NCI-H460 (cell line): ENCODE measurements at regions not wholly inside any gene's neighbourhood (a gene's known extent, or its start where the extent isn't known, plus 50 kb on each side); places are given as distances from the start of the nearest gene placed in this dataset.

Experiments used
- DNase-seq: peaks from one replicate; pipeline ENCODE4 v3.0.0-alpha.2; 2016; ENCODE audit warnings: low read depth; ENCODE audit errors: extremely low read depth

DNA sequence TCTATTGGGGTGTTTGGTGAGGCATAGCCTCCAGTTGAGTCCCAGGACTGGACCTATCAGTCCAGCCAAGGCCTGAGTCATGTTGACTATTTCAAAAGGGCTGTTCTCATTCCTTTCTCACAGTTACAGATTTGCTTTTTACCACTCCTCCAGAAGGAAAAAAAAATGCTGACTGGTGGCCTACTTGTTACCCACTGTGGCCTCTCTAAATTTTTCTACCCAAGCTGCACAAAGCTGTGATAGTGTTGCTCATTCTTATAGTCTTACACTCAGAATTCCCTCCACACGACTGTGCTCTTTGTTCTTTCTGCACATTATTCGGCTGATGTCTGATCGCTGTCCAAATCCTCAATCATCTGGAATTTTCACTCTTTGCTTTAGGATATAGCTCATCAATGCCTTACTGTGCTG is 1142.2 kb downstream of the IGSF11 start:
- no peak for DNase-seq

DNA sequence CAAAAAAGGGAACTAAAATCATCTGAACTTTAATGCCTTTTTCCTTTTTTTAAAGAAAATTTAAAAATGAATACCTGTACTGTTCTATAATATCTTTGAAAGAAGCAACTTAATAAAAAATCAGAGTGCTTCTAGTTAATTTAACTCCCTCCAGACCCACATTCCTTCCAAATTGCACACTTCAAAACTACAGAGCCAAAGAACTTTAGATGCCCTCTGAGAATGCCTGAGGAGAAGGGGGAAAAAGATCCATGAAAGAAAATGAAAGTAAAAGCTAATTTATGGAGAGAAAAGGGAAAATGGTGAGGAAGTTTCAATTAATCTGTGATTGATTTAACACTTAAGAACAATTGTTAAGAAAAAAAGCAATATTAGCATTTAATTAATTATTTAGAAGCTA is 1141.6 kb downstream of the IGSF11 start:
- DNase-seq = no peak

DNA sequence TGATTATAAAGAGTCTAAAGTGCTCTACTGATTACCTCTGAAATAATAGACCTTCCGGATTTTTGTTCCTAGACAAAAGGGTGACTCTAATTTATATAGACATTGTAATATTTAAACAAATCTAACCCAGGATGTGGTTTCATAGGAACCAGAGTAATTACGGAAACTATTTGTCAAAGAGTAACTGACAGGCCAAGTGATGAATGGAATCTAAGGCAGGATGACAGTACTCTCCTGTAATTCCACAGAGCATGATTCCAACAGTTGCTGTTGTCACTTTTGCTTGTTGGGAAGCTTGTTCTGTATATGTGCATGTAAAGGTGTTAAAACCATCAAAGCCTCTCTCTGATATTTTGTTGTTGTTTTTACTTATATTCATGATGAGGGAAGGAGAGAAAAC is 1141.0 kb downstream of the IGSF11 start:
- no peak for DNase-seq

DNA sequence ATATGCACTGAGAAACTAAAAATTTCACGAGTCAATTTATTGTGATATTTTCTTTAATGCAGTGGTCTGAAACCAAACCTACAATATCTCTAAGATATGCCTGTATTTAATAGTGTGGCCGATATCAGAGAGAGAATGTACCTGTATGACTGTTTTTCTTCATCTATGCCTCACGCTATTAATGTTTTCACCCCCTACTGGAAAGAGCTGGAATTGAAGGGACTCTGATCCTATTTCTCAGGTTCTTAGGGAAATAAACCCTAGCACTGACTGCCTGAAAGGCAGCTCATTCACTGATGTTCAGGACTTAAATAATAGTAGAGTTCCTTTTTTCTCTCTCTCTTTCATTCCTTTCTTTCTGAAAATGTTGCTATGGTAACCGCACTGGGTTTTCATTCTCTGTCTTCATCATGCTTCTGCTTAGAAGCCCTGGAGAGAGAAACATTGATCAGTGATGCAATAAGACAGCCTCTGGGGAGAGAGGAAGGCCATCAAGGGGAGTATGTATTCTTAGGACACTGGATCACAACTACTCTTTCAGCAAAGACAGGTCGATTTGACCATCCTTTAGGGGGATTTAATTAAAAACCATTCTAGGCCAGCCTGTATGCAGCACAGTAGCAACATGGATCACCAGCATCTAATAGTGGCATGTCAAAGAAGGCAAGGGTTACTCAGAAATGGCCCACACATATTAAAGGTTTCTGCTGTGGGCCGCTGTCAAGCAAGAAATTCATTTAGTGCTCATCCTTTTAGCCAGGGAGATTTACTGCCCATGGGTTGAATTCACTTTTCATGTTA is 1135.7 kb downstream of the IGSF11 start:
- DNase-seq = no peak

DNA sequence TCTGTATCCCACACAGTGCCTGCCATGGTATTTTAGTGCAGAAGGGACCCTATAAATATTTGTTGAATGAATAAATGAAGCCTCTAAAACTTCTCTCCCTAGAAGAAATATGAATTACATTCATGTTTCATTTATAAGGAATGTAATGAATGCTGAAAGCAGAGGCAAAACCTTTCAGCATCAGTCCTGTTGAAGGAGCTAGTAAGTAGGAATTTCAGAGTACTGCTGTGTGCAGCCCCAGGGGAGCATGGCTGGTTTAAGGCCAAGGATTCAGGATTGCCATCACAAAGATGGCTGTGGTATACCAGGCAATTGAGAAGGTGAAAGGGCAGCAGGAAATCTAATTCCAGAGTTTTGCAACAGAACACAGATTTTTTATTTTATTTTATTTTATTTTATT is 1131.4 kb downstream of the IGSF11 start:
- DNase-seq = no peak

DNA sequence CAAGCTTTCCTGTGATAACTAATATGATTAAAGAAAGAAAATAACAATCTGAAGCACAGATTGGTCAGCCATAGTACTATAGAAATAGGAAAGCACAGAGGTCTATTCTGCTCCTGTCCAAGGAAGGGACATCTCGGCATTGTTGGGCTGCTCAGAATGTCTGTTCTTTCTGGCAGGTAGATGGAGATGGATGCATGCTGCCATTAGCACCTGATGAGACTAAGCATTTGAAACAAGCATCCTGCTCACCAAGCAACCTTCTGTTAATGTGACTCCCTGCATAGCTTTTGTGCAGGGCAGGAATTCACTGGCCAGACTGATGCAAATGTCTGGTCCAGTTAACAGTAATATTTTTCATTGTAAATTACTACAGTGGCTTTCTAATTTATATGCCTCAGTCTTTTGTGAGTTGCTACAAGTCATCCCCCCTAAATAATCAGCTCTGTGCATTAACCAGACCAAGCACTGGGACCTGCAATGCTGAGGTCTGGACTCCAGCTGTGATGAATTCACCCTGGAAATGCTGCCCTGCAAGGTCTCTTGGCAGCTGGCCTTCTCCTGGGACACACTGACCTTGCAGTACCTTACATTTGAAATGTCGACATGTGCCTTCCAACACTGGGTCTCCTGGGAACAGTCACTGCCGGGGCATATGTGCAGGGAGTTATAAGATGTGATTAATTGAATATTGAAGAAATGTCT is 1123.7 kb downstream of the IGSF11 start:
- DNase-seq = no peak

DNA sequence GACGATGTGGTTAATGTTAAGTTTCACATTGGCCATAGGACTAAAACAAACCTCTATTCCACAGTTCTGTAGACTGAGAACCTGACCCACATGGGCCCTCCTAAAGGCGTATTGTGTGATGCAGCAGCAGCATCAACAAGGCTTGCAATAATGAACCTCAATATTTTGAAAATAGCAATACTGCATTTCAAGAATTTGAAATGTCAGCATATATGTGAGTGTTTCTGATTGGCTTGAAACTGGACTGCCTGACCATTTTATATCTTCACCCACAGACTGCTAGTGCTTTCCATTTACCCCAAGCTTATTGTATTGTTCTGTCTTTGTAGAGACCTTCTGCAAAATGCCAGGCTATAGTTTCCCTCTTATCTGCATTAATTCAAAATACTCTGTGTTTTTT is 1122.3 kb downstream of the IGSF11 start:
- no peak for DNase-seq

DNA sequence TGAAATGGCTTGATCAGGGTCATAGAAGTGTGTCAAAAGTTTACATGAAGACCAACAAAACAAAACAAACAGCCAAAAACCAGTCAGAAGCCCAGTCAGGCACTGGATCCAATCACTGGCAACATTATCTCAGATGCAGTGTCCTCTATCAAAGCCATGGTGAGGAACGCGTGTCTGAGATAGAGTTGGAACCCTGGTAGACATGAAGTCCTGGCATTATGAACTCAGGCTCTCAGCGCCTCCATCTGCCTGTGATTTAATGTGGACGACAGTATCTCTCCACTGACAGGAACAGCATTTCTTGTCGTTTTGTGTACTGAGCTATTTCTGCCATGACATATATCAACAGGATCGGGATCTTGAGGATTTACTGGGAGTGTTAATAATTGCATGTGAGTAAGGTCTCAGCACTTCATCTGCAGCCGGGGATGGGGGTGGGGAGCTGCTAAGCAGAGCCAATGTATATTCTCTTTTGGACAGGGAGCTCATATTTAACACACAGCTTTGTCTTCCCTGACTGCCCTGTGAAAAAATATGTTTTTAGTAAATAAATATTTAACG is 1120.0 kb downstream of the IGSF11 start:
- no peak for DNase-seq

DNA sequence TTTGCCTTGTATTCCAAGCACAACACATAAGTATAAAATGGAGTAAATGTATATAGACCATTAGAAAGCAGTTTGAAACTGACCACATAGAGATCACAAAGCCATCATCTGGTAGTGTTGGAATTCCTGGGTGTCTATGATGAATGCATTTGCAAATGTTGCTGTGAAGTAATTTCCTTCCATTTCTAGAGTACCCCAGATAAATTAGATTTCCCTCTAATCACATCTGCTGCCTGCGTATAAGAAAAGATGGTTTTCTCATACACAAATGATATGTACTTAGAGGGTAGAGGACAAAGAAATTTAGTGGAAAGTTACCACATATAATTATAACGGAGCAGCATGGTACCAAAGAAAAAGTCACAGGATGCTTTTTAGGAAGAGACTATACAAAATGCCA is 1117.8 kb downstream of the IGSF11 start:
- no peak for DNase-seq

DNA sequence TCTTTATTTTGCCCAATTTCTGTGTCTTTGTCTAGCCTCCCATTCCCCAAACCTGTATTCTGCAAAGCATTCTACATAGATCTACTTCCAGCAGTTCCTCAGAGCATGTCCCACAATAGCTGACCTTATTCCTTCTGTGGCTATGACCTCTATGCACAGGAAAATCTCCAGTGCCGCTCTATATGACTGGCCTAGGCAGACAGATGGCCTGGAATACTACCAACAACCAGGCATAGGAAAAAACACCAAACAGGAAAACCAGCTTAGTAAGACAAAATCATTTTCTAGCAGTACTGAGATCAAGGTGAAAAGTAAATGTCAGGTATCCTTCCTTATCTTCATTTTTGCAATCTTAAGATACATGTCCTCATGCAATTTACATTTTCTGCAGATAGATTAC is 1115.0 kb downstream of the IGSF11 start:
- no peak for DNase-seq

DNA sequence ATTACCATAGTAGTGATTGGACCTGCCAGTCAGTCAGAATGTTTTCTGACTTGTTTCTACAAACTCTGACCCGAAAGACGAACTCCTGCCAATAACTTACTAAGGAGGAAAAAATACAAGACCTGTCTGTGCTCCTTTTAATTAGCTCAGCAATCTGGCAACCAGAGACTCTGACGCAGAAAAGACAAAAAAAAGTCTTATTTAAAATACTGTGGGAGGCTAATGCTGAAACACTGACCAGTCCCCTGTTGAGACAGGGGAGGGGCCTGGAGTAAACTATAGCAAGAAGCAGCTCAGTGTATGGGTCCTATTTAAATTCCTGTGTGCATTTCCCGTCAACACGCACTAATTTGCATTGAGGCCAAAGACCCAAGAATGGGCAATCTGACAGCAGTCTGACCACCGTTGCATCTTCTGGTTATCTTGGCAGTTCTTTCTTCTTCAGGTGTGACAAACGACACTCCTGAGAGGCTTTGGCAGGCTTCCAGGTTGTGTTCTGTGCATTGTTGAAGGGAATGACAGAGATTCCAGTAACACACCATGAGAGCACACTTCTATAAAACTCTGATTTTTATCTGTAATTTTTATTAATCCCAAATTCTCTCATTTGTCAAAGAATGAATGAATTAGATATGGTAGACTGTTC is 1114.3 kb downstream of the IGSF11 start:
- no peak for DNase-seq

DNA sequence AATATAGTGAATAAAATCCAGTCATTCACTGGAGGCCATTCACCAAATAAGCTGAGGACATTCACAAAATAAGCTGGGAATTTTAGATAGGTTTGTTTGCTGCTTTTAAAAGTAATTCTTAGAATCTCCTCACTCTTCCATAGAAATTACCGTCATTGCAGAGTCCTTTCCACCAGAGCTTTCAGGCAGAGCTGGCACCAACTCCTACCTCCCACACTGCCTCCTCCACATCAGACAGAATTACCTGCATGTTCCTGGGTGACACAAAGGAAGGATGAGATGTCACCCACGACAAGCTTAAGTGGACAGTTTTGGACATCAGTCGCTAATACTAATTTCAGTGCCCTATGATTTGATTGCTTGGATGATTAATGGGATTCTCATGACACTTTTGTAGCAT is 1113.2 kb downstream of the IGSF11 start:
- DNase-seq = no peak

DNA sequence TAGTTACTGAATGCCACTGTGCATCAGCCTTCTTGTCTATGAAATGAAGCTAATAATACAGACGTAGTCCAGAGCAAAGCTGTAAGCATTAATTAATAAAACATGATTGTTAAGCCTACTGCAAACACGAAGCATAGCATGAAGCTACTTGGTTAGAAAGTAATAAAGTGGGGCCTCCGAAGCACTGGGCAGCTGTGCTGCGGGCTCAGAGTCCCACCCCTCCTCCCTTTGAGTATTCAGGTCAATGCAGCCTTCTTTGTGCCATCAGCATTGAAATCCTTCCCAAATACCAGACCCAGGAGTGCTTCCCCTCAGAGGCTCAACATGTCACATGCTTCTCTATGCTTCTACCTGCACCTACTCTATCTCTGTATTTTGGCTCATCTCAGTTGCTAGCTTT is 1112.6 kb downstream of the IGSF11 start:
- no peak for DNase-seq

DNA sequence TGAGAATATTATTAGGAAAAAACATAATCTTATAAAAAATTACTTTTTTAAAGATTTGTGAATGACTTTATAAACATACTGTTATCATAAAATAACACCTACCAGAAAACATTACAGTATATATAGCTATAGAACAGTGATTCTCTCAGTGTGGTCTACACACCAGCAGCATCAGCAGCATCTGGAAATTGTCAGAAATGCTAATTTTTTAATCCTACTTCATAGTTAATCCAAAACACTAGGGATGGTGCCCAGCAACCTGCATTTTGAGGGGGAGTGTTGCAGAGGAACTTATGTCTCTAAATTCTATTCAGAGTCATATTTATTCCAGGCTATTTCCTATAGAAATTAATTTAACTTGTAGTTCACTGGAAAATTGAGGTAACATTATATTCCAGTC is 1107.8 kb downstream of the IGSF11 start:
- DNase-seq = no peak

DNA sequence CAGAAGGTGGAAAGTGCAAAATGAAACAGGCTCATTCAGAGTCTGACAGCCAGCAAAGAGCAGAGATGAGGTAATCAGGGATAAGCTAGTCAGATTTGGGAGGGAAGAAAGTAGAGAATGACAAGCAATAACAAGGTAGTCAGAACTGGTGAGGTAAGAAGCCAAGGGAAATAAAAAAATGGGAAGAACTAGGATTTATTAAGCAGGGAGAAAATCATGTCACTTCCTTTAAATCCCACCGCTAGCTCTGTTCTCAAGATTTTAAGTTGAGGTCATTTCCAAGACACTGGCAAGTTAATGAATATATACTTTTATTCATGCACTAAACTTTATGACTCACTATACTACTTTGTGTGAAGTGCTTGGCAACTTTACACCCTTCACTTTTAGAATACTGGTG is 1106.8 kb downstream of the IGSF11 start:
- no peak for DNase-seq

DNA sequence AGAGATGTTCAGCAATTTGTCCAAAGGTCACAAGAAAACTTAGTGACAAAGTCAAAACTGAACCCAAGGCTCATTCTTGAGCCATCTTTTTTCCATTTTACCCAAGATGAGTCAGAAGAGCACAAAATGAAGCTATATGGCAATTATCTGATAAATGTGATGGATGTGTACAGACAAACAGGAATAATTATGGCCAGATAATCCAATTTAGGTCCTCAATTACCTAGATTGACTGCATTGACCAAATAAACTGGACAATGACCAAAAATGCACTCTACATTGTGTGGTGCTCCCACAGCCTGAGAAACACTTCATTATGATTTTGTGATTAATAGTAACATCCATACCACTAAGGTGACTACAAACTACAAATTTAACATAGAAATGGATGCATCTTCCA is 1105.8 kb downstream of the IGSF11 start:
- no peak for DNase-seq

DNA sequence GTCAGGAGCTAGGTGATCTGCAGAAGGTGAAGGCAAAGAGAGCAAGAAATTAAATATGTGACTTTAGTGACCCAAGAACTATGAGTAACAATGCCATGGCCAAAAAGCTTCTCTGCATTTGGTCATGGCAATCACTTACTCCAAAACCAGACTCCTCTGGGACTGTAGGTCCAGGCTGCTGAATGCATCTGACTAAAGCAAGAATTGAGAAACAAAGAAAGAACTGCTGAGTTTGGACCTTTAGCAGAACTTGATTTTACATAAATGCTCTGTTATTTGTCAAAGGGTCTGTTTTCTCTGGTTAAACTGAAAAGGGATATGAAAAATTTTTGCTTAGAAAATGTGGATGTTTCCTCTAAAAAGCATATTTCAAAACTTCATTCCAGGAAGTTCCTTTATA is 1102.2 kb downstream of the IGSF11 start:
- no peak for DNase-seq

DNA sequence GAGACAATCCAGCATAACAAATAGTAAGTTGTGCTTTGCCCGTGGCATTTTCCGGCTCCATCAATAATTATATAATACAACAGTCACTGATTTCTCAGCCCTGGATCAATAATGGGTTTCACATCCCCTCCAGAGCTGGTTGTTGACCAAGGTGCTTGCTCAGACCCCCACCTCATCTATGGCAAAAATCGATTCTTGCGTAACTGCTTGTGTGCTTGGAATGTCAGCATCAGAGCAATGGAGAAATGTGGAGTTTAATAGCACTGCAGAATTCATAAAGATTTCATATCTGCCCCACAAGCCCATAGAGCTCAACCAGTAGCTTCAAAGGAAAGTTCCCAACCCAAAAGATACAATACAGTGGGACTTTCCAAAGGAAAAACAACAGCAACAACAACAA is 1098.5 kb downstream of the IGSF11 start:
- no peak for DNase-seq

DNA sequence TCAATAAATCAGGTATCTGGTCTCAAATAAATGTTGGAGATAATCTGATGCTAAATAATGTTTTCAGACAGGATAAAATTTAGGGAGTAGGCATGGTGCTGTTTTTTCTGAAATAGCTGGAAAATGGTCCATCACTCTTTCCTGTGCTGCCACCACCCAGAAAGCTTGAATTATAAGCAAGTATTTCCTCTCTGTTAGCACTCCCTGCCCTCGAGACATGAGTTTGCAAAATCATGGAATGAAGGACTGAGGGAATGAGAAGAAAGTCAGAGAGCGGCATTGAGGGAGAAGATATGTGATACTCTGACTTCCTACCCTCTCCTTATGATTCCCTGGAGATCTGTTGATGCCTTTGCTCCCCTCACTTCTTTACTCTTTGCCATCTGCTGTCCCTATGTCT is 1095.7 kb downstream of the IGSF11 start:
- DNase-seq = no peak

DNA sequence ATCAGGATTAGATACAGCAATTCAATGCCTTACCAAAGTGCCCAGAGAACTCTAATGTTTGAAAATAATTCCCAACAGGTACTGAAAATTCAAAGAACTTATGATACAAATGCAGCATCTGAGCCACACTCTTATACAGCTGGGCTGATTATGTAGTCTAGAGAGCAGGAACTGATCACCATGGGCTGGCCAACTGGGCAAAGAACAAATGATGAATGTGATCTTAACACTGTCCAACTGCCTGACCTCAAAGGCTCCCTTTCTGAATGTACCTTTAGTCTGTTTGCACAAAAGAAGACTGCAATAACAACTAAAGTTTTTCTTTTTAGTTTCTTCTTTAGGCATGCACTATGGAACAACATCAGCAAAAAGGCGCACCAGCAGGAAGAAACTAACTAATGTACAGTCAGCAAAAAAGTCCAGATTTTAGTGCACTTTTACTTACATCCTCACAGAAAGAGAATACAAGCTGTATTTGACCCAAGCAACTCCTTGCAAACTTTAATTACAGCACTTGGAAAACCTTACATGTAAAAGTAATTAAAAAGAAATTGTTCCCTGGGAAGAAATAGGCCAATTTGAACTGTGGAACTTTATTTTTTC is 1095.1 kb downstream of the IGSF11 start:
- DNase-seq = no peak

DNA sequence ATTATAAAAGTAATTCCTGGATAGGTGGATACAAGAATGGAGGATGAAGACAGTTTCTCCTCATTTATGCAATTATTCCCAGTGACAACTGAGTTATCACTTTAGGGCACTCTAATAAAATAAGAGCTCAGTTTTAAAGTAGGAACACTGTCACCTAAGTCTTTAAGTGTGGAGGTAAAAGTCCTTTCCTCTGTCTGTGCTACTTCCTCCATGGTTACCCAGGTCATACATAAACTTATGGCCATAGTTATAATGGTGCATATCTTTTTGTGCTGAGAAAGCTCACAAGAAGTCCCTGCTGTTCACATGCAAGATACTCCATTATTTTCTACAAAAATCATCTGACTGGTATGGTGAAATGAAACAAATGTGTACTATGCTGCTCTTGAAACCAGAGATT is 1093.6 kb downstream of the IGSF11 start:
- no peak for DNase-seq
